LHCN-M2 (cell line): ENCODE measurements at regions not wholly inside any gene's neighbourhood (a gene's known extent, or its start where the extent isn't known, plus 50 kb on each side); places are given as distances from the start of the nearest gene placed in this dataset.
A peak's percentile ranks its signal among the peaks of the same experiment; 100 is the strongest.
"Not testable (repeated sequence)": the region's sequence is repeated elsewhere in the genome, so short reads cannot be mapped to it uniquely, and the experiment has no call there.

Source experiments
- DNase-seq: peaks from one replicate; pipeline ENCODE4 v3.0.0-alpha.2; 2012; ENCODE audit warnings: low read depth

GRCh38 chr10:33790521-33791271, 456.2 kb upstream of the NRP1 start:
- DNase-seq = no peak

- DNase-seq = no peak
These were observed 449.1 kb upstream of the NRP1 start for GRCh38 chr10:33783557-33783956.

- no peak for DNase-seq
These were observed 448.6 kb upstream of the NRP1 start for GRCh38 chr10:33783078-33783477.

- DNase-seq = peak; percentile 67
These were observed 447.3 kb upstream of the NRP1 start for GRCh38 chr10:33781606-33782395.

- DNase-seq = no peak
These were observed 446.5 kb upstream of the NRP1 start for GRCh38 chr10:33780961-33781360.

- DNase-seq = no peak
These were observed 442.8 kb upstream of the NRP1 start for GRCh38 chr10:33777223-33777622.

GRCh38 chr10:33776419-33777070, 442.1 kb upstream of the NRP1 start:
- no peak for DNase-seq

- no peak for DNase-seq
These were observed 440.4 kb upstream of the NRP1 start for GRCh38 chr10:33774857-33775256.

- DNase-seq = no peak
These were observed 439.5 kb upstream of the NRP1 start for GRCh38 chr10:33773886-33774480.

GRCh38 chr10:33773253-33773573, 438.7 kb upstream of the NRP1 start:
- DNase-seq = no peak

- no peak for DNase-seq
These were observed 438.1 kb upstream of the NRP1 start for GRCh38 chr10:33772370-33773252.

- DNase-seq = not testable (repeated sequence)
These were observed 437.4 kb upstream of the NRP1 start for GRCh38 chr10:33771856-33772255.

GRCh38 chr10:33764694-33765185, 430.3 kb upstream of the NRP1 start:
- DNase-seq = no peak

GRCh38 chr10:33760056-33760943, 425.8 kb upstream of the NRP1 start:
- DNase-seq = no peak

GRCh38 chr10:33759191-33759590, 424.7 kb upstream of the NRP1 start:
- DNase-seq = no peak

GRCh38 chr10:33758299-33758698, 423.8 kb upstream of the NRP1 start:
- DNase-seq = no peak

- DNase-seq = no peak
These were observed 419.6 kb upstream of the NRP1 start for GRCh38 chr10:33754052-33754451.

- DNase-seq = no peak
These were observed 418.9 kb upstream of the NRP1 start for GRCh38 chr10:33753389-33753788.

- DNase-seq = no peak
These were observed 415.3 kb upstream of the NRP1 start for GRCh38 chr10:33749790-33750189.
